ENCODE measurements at regions not wholly inside any gene's neighbourhood (a gene's known extent, or its start where the extent isn't known, plus 50 kb on each side); places are given as distances from the start of the nearest gene placed in this dataset.

DNA sequence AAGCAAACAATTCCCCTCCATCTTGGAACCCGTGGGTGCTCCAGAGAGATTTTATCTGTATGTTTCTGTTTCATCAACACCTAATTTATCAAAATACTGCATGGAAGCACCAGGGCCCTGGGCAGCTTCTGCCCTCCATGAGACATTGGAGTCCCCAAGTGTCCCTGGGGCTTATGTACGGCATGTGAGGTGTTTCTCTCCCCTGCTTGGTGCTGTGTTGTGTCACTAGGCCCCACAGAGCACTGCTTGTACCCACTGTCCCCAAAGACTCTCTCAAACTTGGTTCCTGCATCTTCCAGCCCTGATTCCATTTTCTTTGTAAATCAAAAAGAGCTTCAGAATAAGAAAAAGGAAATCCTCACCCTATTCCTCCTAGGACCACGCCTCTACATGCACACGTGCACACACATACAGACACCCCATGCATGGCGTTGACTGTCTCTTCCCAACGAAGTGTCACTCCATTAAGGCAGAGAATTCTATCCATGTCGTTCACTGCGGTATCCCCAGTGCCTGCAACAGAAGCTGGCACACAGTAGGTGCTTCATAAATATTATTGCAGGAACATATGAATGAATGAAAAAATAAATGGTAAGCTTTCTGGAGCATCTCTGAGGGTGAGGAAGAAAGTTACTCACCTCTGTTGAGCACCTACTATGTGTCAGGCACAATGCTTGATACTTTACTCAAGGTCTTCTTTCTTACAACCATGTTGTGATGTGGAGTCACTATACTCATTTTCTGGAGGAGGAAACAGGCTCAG, 191.6 kb downstream of the DICER1 start:
- Mint-ChIP-seq H3K27ac (no peak overlapping the region), H3K36me3 (no peaks in the 10 kb centered on the region), H3K4me3 (no peak overlapping the region), H3K4me1 (no peaks in the 10 kb centered on the region), H3K9me3 (no peaks in the 10 kb centered on the region), H3K27me3 (ENCODE audit: low read depth in 2 of 2) (peaks cover 8 to 15% of the 10 kb centered on the region in 2 donors)
- H3K27ac ChIP-seq (ENCODE audit: low read length): no peak overlapping the region
- DNase-seq (no peak), ATAC-seq (no peak)
- no peaks in the 10 kb centered on the region for H3K27me3 ChIP-seq (ENCODE audit: control insufficient read depth, insufficient read depth, low read length)
- no peaks in the 10 kb centered on the region for H3K36me3 ChIP-seq (ENCODE audit: control insufficient read depth, insufficient read depth, low read length)
- H3K9me3 ChIP-seq (ENCODE audit: control insufficient read depth, insufficient read depth, low read length): peaks cover 3% of the 10 kb centered on the region
- intact Hi-C loops (cut with micrococcal nuclease): no loop called here
- no peak overlapping the region for H3K4me3 ChIP-seq (ENCODE audit: low read length)
- H3K4me1 ChIP-seq (ENCODE audit: control insufficient read depth, insufficient read depth, low read length): no peaks in the 10 kb centered on the region
- WGBS (ENCODE audit: insufficient coverage): 87% methylated on average over 8 of the region's 8 CpGs
- TF ChIP-seq, protein P1, sequence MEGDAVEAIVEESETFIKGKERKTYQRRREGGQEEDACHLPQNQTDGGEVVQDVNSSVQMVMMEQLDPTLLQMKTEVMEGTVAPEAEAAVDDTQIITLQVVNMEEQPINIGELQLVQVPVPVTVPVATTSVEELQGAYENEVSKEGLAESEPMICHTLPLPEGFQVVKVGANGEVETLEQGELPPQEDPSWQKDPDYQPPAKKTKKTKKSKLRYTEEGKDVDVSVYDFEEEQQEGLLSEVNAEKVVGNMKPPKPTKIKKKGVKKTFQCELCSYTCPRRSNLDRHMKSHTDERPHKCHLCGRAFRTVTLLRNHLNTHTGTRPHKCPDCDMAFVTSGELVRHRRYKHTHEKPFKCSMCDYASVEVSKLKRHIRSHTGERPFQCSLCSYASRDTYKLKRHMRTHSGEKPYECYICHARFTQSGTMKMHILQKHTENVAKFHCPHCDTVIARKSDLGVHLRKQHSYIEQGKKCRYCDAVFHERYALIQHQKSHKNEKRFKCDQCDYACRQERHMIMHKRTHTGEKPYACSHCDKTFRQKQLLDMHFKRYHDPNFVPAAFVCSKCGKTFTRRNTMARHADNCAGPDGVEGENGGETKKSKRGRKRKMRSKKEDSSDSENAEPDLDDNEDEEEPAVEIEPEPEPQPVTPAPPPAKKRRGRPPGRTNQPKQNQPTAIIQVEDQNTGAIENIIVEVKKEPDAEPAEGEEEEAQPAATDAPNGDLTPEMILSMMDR (IDR thresholded peaks at IDR 0.05): no peak

DNA sequence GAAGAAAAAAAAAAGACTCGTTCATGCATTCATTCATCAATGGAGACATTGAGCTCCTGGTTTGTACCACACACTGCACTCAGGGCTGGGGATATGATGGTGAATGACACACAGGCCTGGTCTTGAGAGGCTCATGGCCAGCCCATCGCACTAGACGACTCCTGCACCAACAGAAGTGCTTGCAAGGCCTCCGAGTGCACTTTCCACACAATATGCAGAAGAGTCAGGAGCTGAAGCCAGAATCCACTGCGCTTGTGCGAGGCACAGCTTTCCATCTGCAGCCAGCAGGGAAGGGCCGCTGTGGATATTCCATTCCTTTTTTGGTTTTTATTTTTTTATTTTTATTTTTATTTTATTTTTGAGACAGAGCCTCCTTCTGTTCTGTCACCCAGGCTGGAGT, 192.4 kb downstream of the DICER1 start:
- TF ChIP-seq, protein P1 (IDR thresholded peaks at IDR 0.05): no peak
- no peaks in the 10 kb centered on the region for H3K9me3 Mint-ChIP-seq
- Histone ChIP-seq H3K27ac (ENCODE audit: low read length) (no peak overlapping the region), H3K4me3 (ENCODE audit: low read length) (no peak overlapping the region), H3K36me3 (ENCODE audit: control insufficient read depth, insufficient read depth, low read length) (no peaks in the 10 kb centered on the region), H3K4me1 (ENCODE audit: control insufficient read depth, insufficient read depth, low read length) (no peaks in the 10 kb centered on the region), H3K9me3 (ENCODE audit: control insufficient read depth, insufficient read depth, low read length) (peaks cover 3% of the 10 kb centered on the region), H3K27me3 (ENCODE audit: control insufficient read depth, insufficient read depth, low read length) (no peaks in the 10 kb centered on the region)
- DNase-seq: no peak
- H3K27me3 Mint-ChIP-seq (ENCODE audit: low read depth in 2 of 2): peaks cover 8 to 15% of the 10 kb centered on the region in 2 donors
- intact Hi-C loops (cut with micrococcal nuclease): no loop called here
- H3K27ac Mint-ChIP-seq: no peak overlapping the region
- H3K4me3 Mint-ChIP-seq: no peak overlapping the region
- no peaks in the 10 kb centered on the region for H3K36me3 Mint-ChIP-seq
- no peaks in the 10 kb centered on the region for H3K4me1 Mint-ChIP-seq
- WGBS (ENCODE audit: insufficient coverage): 86% methylated on average over 6 of the region's 7 CpGs
- ATAC-seq: no peak

DNA sequence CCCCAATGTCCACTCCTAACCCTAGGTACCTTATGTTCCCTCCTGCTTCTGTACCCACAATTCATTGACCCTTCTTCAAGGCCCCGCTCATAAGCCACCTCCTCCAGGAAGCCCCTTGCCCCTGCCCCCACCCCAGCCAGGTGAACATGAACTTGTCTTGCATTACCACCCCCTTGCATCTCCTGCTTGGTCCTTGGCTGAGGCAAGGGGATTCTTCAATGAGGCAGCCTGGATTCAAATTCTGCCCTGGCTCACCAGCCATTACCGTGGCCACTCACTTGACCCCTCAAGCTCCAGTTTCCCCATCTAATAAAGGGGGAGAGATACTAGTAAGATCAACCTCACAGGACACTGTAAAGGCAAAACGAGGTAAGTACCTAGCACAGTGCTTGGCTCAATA, 193.1 kb downstream of the DICER1 start:
- Mint-ChIP-seq H3K27me3 (ENCODE audit: low read depth in 2 of 2) (peaks cover 12 to 15% of the 10 kb centered on the region in 2 donors), H3K27ac (no peak overlapping the region), H3K9me3 (no peaks in the 10 kb centered on the region), H3K4me3 (no peak overlapping the region), H3K4me1 (no peaks in the 10 kb centered on the region), H3K36me3 (no peaks in the 10 kb centered on the region)
- no peaks in the 10 kb centered on the region for H3K36me3 ChIP-seq (ENCODE audit: control insufficient read depth, insufficient read depth, low read length)
- intact Hi-C loops (cut with micrococcal nuclease): no loop called here
- WGBS (ENCODE audit: insufficient coverage): 82% methylated on average over 2 of the region's 3 CpGs
- no peak overlapping the region for H3K4me3 ChIP-seq (ENCODE audit: low read length)
- H3K27me3 ChIP-seq (ENCODE audit: control insufficient read depth, insufficient read depth, low read length): no peaks in the 10 kb centered on the region
- TF ChIP-seq, protein P1 (IDR thresholded peaks at IDR 0.05): no peak
- H3K4me1 ChIP-seq (ENCODE audit: control insufficient read depth, insufficient read depth, low read length): no peaks in the 10 kb centered on the region
- ATAC-seq (no peak), DNase-seq (no peak)
- H3K27ac ChIP-seq (ENCODE audit: low read length): no peak overlapping the region
- H3K9me3 ChIP-seq (ENCODE audit: control insufficient read depth, insufficient read depth, low read length): no peaks in the 10 kb centered on the region

DNA sequence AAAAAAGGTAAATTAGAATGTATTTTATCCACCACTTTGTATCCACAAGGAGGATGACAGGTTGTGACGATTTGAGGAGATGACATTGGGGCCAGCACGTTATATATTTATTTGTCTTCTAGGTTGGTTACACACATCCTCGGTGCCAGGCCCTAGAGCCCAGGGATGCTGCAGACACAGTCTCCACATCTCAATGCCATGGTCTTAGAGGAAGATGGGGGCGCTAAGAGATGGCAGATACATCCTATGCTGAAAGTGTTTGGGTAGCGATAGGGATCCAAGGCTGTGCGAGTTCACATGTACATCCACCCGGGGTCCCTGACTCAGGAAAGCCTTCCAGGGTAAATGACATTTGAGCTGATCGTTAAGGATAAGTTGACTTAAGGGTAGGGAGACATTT, 193.1 kb upstream of the GSC start:
- peaks cover 15 to 23% of the 10 kb centered on the region in 2 donors for H3K27me3 Mint-ChIP-seq (ENCODE audit: low read depth in 2 of 2)
- Histone ChIP-seq H3K9me3 (ENCODE audit: control insufficient read depth, insufficient read depth, low read length) (no peaks in the 10 kb centered on the region), H3K4me3 (ENCODE audit: low read length) (no peak overlapping the region), H3K27ac (ENCODE audit: low read length) (no peak overlapping the region), H3K27me3 (ENCODE audit: control insufficient read depth, insufficient read depth, low read length) (no peaks in the 10 kb centered on the region), H3K4me1 (ENCODE audit: control insufficient read depth, insufficient read depth, low read length) (no peaks in the 10 kb centered on the region), H3K36me3 (ENCODE audit: control insufficient read depth, insufficient read depth, low read length) (no peaks in the 10 kb centered on the region)
- H3K4me1 Mint-ChIP-seq: no peaks in the 10 kb centered on the region
- intact Hi-C loops (cut with micrococcal nuclease): no loop called here
- no peaks in the 10 kb centered on the region for H3K36me3 Mint-ChIP-seq
- no peak overlapping the region for H3K4me3 Mint-ChIP-seq
- WGBS (ENCODE audit: insufficient coverage): 87% methylated on average over 8 of the region's 8 CpGs
- H3K27ac Mint-ChIP-seq: no peak overlapping the region
- ATAC-seq (no peak), DNase-seq (no peak)
- TF ChIP-seq, protein P1 (IDR thresholded peaks at IDR 0.05): no peak
- H3K9me3 Mint-ChIP-seq: no peaks in the 10 kb centered on the region
